ENCODE measurements at regions not wholly inside any gene's neighbourhood (a gene's known extent, or its start where the extent isn't known, plus 50 kb on each side); places are given as distances from the start of the nearest gene placed in this dataset.

DNA sequence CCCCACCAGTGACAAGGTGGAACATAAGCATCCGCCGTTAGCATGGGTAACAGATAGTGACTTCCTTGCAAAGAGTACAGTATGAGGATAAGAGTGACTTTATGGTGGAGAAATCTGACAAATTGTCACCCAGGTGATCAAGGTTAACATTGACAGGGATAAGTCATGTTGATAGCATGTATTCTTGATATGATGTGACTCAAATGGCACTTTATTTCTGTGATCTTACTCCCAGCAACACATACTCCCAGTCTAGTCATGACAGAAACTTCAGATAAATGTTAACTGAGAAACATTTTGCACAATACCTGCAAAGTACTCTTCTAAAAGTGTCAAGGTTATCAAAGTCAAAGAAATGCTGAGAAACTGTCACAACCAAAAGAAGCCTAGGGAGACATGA, 588.6 kb upstream of the KIF2B start:
- TF ChIP-seq POLR2AphosphoS5 (IDR thresholded peaks at IDR 0.05; ENCODE audit: low read depth) (no peak), EZH2 (IDR thresholded peaks at IDR 0.05; ENCODE audit: low read depth, unreplicated experiment) (no peak), JUNB (IDR thresholded peaks at IDR 0.05; ENCODE audit: unreplicated experiment) (no peak), CREB1 (CRISPR knock-in tag; IDR thresholded peaks at IDR 0.05; ENCODE audit: low read depth) (no peak), NANOG (IDR thresholded peaks at IDR 0.05; ENCODE audit: borderline replicate concordance) (no peak)
- TF ChIP-seq, protein P1, sequence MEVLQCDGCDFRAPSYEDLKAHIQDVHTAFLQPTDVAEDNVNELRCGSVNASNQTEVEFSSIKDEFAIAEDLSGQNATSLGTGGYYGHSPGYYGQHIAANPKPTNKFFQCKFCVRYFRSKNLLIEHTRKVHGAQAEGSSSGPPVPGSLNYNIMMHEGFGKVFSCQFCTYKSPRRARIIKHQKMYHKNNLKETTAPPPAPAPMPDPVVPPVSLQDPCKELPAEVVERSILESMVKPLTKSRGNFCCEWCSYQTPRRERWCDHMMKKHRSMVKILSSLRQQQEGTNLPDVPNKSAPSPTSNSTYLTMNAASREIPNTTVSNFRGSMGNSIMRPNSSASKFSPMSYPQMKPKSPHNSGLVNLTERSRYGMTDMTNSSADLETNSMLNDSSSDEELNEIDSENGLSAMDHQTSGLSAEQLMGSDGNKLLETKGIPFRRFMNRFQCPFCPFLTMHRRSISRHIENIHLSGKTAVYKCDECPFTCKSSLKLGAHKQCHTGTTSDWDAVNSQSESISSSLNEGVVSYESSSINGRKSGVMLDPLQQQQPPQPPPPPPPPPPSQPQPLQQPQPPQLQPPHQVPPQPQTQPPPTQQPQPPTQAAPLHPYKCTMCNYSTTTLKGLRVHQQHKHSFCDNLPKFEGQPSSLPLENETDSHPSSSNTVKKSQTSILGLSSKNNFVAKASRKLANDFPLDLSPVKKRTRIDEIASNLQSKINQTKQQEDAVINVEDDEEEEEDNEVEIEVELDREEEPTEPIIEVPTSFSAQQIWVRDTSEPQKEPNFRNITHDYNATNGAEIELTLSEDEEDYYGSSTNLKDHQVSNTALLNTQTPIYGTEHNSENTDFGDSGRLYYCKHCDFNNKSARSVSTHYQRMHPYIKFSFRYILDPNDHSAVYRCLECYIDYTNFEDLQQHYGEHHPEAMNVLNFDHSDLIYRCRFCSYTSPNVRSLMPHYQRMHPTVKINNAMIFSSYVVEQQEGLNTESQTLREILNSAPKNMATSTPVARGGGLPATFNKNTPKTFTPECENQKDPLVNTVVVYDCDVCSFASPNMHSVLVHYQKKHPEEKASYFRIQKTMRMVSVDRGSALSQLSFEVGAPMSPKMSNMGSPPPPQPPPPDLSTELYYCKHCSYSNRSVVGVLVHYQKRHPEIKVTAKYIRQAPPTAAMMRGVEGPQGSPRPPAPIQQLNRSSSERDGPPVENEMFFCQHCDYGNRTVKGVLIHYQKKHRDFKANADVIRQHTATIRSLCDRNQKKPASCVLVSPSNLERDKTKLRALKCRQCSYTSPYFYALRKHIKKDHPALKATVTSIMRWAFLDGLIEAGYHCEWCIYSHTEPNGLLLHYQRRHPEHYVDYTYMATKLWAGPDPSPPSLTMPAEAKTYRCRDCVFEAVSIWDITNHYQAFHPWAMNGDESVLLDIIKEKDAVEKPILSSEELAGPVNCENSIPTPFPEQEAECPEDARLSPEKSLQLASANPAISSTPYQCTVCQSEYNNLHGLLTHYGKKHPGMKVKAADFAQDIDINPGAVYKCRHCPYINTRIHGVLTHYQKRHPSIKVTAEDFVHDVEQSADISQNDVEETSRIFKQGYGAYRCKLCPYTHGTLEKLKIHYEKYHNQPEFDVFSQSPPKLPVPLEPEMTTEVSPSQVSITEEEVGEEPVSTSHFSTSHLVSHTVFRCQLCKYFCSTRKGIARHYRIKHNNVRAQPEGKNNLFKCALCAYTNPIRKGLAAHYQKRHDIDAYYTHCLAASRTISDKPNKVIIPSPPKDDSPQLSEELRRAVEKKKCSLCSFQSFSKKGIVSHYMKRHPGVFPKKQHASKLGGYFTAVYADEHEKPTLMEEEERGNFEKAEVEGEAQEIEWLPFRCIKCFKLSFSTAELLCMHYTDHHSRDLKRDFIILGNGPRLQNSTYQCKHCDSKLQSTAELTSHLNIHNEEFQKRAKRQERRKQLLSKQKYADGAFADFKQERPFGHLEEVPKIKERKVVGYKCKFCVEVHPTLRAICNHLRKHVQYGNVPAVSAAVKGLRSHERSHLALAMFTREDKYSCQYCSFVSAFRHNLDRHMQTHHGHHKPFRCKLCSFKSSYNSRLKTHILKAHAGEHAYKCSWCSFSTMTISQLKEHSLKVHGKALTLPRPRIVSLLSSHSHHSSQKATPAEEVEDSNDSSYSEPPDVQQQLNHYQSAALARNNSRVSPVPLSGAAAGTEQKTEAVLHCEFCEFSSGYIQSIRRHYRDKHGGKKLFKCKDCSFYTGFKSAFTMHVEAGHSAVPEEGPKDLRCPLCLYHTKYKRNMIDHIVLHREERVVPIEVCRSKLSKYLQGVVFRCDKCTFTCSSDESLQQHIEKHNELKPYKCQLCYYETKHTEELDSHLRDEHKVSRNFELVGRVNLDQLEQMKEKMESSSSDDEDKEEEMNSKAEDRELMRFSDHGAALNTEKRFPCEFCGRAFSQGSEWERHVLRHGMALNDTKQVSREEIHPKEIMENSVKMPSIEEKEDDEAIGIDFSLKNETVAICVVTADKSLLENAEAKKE (CRISPR knock-in tag; IDR thresholded peaks at IDR 0.05): no peak
- TF ChIP-seq, protein P2, sequence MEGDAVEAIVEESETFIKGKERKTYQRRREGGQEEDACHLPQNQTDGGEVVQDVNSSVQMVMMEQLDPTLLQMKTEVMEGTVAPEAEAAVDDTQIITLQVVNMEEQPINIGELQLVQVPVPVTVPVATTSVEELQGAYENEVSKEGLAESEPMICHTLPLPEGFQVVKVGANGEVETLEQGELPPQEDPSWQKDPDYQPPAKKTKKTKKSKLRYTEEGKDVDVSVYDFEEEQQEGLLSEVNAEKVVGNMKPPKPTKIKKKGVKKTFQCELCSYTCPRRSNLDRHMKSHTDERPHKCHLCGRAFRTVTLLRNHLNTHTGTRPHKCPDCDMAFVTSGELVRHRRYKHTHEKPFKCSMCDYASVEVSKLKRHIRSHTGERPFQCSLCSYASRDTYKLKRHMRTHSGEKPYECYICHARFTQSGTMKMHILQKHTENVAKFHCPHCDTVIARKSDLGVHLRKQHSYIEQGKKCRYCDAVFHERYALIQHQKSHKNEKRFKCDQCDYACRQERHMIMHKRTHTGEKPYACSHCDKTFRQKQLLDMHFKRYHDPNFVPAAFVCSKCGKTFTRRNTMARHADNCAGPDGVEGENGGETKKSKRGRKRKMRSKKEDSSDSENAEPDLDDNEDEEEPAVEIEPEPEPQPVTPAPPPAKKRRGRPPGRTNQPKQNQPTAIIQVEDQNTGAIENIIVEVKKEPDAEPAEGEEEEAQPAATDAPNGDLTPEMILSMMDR (conservative IDR thresholded peaks at IDR 0.05; ENCODE audit: low read depth in 2 of 2): no peak
- TF ChIP-seq, protein P3, sequence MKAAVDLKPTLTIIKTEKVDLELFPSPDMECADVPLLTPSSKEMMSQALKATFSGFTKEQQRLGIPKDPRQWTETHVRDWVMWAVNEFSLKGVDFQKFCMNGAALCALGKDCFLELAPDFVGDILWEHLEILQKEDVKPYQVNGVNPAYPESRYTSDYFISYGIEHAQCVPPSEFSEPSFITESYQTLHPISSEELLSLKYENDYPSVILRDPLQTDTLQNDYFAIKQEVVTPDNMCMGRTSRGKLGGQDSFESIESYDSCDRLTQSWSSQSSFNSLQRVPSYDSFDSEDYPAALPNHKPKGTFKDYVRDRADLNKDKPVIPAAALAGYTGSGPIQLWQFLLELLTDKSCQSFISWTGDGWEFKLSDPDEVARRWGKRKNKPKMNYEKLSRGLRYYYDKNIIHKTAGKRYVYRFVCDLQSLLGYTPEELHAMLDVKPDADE (IDR thresholded peaks at IDR 0.05): no peak
- TF ChIP-seq, protein P4, sequence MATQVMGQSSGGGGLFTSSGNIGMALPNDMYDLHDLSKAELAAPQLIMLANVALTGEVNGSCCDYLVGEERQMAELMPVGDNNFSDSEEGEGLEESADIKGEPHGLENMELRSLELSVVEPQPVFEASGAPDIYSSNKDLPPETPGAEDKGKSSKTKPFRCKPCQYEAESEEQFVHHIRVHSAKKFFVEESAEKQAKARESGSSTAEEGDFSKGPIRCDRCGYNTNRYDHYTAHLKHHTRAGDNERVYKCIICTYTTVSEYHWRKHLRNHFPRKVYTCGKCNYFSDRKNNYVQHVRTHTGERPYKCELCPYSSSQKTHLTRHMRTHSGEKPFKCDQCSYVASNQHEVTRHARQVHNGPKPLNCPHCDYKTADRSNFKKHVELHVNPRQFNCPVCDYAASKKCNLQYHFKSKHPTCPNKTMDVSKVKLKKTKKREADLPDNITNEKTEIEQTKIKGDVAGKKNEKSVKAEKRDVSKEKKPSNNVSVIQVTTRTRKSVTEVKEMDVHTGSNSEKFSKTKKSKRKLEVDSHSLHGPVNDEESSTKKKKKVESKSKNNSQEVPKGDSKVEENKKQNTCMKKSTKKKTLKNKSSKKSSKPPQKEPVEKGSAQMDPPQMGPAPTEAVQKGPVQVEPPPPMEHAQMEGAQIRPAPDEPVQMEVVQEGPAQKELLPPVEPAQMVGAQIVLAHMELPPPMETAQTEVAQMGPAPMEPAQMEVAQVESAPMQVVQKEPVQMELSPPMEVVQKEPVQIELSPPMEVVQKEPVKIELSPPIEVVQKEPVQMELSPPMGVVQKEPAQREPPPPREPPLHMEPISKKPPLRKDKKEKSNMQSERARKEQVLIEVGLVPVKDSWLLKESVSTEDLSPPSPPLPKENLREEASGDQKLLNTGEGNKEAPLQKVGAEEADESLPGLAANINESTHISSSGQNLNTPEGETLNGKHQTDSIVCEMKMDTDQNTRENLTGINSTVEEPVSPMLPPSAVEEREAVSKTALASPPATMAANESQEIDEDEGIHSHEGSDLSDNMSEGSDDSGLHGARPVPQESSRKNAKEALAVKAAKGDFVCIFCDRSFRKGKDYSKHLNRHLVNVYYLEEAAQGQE (IDR thresholded peaks at IDR 0.05; ENCODE audit: unreplicated experiment): no peak

All from GM23338 (cell line).